ENCODE measurements at regions not wholly inside any gene's neighbourhood (a gene's known extent, or its start where the extent isn't known, plus 50 kb on each side); places are given as distances from the start of the nearest gene placed in this dataset.

DNA sequence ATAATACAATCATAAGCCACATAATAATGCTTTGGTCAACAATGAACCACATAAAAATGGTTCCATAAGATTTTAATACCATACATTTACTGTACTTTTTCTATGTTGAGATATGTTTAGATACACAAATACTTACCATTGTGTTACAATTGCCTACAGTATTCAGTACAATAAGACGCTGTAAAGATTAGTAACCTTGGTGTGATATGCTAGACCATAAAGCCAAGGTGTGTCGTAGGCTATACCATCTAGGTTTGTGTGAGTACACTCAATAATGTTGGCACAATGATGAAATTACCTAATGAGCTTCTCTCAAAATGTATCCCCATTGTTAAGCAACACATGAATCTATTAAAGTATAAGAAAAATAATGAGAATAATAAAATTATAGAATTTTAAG, 662.3 kb downstream of the SATB2 start:
- no peak for DNase-seq (ENCODE audit: low read depth)

DNA sequence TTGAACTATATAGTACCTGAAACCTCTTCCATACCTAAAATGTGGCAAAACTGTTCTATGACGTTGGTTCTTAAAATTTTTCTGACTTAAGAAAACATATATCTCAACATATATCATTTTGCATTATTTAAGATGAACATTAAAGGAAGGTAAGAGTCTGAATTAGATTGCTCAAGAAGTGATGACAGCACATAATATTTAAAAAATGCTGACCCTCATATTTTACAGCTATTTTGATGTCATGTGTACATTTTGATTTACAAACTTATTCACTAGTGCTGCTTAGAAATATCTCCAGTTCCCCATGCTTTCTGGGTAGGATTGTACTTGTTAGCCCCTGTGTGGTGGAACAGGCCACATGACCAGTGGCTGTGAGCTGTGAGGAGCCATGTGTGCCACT, 666.1 kb downstream of the SATB2 start:
- no peak for DNase-seq (ENCODE audit: low read depth)

DNA sequence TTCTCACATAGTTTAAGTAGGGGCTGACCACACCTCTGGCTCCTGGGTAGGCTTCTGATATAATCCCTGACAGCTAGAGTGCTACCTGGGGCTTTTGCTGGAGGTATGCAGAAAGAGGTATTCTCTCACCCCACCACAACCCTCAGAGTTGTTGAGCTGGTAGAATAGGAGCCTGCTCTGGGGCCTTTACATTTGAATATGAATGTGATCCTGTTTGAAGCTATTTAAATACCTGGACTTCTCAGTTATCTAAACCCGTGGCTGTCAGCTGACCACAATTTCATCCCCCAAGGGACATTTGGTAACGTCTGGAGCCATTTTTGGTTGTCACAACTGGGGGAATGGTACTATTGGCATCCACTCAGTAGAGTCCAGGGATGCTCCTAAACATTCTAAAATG, 669.1 kb downstream of the SATB2 start:
- no peak for DNase-seq (ENCODE audit: low read depth)

DNA sequence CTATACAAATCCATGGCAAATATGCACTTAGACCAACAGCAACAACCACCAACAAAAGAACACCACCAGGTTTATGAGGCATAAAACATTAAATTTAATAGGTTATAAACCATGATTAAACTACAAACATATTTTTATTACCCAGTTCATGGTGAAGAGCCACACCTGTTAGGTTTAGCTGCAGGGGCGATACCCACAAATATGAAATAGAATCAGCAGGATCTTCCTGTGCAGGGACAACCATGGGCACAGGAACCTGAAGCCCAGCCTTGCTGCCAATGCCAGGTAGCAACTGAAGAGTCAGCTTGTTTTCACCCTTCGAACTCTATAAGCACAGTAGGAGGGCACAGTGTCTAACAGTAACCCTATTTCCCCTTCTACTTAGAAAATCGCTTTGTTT, 675.0 kb downstream of the SATB2 start:
- no peak for DNase-seq (ENCODE audit: low read depth)

DNA sequence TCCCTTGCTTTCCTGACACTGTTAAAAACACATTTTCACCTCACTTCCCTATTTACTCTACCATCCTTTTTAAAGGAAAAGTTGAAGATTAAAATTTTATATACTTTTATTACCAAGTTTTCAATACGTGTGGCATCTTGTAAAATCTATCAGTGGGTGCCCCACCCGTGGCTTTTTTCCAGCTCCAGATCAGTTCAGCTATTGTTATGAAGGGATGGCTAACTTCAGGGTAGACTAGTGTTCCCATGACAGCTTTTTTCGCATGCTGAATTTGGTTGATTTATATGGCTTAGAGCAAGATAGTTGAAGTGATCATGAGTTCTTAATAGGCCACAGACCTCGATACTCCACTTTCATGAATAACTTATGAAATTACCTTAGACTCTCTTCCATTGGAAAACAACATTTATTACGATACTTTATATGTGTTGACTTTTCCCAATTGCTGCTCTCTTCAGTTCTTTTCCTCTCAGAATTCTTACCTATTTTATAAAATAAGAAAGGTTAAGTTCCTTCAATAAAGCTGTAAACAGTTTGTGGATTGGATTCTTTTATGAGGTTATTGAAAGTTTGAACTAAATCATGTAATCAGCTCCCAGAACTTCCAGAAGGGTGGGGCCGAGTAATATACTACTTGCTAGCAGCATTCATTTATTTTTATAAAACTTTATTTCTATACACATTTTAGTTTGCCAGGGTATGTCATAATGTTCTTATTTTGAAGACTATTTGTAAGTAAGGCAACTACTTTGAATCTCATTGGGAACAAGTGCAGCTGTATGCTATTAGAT, 680.9 kb downstream of the SATB2 start:
- no peak for DNase-seq (ENCODE audit: low read depth)

DNA sequence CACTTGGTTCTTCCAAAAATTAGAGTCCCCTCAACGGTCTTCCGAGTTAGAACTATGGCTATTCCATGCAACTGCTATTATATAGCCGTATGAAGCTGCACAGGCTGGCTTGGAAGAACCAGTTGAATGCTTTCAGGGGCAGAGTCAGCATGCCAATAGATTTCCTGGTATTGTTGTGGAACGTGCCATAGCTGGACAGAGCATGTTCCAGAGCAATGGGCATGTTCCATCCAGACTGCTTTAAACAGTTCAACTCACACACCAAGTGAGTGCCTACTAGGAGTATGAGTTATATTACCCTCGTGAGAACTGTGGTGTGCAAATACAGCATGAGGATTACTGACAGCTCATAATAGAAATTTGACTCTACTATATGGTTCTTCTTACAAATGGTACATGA, 682.0 kb downstream of the SATB2 start:
- DNase-seq (ENCODE audit: low read depth) = no peak

DNA sequence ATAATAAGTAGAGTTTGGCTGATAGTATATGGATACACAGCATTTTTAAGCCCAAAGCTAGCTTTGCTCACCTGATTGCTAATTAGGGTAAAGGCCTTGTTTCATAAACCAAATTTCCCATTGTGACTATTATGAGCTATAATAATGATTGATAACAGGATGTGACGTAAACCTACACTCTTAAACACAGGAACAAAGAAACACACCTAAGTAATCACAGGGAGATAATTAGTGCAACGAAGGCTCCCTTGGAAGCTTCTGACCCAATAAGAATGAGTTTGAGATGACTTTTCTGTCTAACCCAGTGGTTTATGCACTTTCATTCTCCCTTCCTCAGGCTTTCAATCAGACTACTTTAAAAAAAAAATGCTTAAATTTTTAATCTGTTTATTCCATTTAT, 683.2 kb downstream of the SATB2 start:
- DNase-seq (ENCODE audit: low read depth) = no peak

DNA sequence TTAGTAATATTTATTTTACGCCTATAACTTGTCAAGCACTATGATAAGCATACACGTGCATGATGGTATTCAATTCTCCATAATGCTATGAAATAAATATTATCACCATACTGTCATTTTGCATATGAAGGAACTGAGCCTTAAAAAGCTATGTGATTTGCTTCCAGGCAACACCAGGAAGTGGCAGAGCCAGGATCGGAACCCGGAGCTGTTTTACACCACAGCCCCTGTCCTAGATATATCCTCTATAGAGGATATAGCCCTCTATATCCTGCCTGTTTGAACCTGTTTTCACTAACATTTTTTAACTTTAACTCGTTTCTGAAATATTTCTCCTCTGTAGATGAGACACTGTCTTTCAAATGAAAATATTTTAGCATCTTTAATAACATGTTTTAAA, 690.0 kb downstream of the SATB2 start:
- DNase-seq (ENCODE audit: low read depth) = no peak

DNA sequence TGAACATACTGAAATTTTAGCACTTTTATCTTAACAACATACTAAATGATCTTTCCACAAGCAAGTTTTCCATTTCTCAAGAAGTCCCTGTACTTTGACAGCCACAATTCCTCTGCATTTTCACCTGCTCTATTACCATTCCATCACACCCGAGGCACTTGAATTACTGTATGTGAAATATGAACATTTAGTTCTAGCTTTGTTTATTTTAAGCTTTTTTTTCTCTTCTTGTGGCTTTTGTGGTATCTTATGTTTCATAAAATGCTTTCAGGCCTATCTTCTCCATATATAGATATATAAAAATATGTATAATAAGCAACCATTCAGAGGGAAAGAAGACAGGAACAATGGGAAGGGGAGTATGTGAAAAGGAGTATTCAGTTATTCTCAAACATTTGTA, 693.9 kb downstream of the SATB2 start:
- no peak for DNase-seq (ENCODE audit: low read depth)

DNA sequence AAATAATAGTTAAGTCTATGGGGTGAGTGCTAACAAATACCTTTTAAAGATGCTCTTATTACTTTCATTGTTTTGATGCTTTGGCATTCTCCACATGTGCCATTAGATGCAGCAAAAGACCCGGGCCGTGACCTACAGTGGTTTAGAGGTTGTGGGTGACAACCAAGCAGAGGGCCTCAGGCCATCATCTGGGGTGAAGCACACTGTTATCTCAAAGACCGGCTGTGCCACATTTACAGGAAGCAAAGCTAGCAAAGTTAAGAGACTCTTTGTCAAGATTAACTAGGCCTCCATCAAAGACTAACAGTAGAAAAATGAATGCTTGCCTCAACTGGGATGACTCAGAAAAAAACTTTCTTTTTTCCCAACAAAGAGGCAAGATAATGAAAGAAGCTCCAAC, 695.3 kb downstream of the SATB2 start:
- no peak for DNase-seq (ENCODE audit: low read depth)

DNA sequence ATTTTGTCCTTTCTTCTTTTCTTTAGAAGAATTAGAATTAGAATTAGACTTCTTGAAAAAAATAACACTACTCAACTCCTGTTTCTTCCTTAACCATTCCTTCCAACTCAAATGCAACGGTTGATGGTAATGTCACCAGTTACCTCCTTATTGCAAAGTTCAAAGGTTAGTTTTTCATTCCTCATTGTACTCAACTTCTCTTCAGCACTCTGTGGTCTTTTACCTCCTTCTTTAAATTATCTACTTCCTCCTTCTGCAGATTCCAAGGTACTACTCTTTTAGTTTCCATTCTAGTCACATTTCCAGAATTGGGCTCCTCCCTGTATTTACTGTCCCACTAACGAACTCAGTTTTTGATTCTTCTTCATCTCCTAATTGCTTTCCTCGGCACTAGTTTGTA, 700.7 kb downstream of the SATB2 start:
- no peak for DNase-seq (ENCODE audit: low read depth)

DNA sequence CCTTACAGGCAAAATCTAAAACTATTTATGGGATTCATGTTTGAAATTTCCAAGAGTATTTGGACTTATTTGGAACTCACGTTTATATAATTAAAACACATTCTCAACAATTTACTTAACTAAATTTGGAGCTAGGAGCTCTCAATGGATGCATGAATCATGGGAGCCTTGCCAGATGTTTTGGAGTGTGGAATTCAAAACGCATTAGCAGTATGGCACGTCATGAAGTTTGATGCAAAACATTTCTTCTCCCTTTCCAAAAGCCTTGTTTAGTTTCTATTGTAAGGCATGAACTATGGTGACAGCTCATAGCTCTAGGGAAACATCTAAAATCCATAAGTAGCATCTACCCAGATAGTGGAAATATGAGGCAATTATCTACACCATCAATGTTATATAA, 701.6 kb downstream of the SATB2 start:
- peak; percentile 29 for DNase-seq (ENCODE audit: low read depth)

DNA sequence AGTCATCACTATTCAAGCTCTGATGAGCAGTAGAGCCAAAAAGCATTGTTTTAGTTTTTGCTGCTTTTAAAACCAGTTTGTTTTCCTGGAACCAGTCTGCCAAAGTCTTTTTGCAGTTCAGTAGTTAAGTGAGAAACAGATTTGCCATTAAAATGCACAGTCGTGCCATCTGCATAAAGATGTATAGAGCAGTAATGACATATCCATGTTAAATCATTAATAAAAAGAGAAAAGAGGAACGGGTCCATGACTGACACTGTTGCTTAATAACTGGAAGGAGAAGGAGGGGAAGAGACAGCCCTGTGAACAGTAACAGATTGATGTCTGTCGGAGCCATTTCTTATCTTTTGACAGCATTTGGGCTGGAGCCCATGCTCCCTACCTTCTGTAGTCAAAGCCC, 704.6 kb downstream of the SATB2 start:
- DNase-seq (ENCODE audit: low read depth) = no peak

DNA sequence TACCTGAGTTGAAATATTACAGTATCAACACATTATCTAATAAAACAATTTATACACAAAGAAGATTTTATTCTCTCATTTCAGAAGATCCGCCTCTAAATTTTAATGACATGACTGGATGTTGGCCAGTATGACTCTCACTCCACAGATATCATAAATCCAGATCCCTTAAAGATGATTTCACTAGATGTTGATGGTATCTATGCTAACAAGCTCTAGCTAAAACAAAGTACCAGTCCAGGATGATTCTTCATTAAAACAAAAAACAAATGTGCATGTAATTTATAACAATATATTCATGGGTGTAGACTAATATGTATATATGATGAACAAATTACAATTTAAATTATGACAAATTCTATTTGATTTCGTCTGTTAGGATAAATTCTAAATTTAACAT, 708.4 kb downstream of the SATB2 start:
- DNase-seq (ENCODE audit: low read depth) = no peak

DNA sequence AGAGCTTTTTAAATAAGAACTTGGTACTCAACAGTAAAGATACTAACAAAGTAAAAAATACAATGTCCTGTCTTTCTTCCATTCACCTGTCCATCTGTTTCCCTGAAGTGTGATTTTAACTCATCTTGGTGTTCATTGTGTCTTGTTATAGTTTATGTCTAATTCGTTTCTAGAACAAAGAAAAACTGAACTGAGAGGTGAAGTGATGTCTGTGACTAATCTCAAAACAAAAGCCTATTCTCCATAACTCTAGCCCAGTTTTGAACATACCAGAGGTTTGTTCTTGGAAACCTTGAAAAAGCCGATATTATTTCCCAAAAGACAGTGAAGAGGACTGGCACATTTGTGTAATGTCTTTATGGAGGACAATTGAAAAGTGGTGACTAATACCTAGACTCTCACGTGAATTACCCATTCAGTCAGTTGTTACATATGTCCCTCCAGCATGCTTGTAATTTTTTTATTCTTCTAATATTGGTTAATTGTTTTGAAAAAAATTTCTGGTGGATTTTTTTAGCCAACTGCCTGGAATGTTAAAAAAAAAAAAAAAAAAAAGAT, 725.8 kb downstream of the SATB2 start:
- no peak for DNase-seq (ENCODE audit: low read depth)

DNA sequence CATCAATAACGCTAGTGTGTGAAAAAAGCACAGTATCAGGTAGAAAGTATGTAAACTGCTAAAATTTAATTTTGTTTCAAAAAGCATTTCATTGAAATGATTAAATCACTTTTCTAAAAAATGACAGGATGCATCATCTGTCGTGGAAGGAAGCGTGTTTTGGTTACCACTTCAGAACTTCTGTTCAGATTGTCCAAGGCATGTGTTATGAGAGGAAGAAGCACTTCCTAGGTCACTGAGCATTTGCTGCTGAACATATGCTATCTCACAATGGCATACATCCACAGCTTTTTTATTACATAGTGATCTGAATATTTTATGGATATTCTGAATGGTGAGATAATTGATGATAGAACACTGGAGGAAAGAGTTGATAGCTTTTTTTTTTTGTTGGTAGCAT, 737.5 kb downstream of the SATB2 start:
- DNase-seq (ENCODE audit: low read depth) = no peak

DNA sequence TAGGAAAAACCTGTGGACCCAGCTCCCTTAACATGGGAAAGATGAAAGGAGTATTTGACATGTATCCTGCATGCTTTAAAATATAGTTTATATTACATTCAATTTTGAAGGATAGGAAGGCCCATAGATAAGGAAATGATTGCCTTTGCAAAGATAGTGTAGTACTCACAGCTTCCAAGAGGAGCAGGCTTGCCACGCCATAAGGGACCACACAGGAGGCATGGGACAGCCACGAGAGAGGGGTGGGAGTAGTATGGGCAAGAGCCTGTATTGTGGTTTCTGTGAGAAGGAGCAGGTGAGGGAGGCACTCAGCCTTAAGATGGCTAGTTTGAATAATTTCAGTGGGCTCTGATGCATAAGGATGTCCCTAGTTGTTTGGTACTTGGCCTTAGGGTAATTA, 740.3 kb downstream of the SATB2 start:
- DNase-seq (ENCODE audit: low read depth) = no peak

DNA sequence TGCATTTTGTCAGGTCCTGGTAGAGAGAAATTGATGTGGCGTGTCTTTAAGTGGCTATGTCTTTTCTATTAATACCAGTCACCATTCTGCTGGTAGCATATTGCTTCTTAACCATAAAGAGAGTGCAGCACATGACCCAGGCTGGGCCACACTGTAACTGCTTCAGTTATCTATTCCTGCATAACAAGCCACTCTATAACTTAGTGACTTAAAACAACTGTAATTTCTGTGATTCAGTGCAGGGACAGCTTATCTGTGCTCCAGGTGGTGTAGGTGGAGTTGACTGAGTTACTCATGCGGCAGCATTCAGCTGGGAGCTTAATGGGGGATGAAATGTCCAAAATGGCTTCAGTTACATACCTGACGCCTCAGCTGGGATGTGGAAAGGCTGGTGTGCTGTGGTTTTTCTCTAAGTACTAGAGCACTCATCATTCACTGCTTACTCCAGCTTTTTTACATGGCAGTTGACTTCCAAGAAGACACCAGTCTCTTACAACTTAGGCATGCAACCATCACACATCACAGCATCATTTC, 742.4 kb downstream of the SATB2 start:
- no peak for DNase-seq (ENCODE audit: low read depth)

DNA sequence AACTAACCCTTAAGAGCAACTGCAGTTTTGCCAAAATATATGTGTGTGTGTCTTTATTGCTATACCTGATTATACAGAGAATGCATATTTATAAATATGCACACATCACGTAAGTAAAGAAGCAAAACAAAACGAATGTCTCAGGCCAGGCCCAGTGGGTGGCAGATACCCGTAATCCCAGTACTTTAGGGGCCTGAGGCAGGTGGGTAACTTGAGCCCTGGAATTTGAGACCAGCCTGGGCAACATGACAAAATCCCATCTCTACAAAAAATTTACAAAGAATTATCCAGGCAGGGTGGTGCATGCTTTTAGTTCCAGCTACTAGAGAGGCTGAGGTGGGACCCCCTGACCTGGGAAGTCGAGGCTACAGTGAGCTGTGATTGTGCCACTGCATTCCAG, 745.3 kb downstream of the SATB2 start:
- DNase-seq (ENCODE audit: low read depth) = no peak

DNA sequence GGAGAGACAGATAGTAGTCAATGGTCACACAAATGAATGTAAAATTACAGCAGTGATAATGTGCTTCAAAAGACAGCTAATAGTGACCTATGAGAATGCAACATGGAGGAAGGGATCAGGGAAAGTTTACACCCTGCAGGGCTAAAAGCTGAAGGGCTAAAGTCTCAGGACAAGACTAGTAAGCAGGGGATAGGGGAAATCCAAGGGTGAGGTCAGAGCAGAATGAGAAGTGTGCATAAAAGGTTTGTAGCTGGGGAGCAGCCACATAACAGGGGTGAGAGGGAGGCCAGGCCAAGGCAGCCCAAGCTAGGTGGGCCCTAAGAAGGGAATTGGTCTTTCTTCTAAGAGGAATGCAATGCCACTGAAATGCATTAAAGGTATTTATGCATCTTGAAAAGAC, 746.3 kb downstream of the SATB2 start:
- no peak for DNase-seq (ENCODE audit: low read depth)

DNA sequence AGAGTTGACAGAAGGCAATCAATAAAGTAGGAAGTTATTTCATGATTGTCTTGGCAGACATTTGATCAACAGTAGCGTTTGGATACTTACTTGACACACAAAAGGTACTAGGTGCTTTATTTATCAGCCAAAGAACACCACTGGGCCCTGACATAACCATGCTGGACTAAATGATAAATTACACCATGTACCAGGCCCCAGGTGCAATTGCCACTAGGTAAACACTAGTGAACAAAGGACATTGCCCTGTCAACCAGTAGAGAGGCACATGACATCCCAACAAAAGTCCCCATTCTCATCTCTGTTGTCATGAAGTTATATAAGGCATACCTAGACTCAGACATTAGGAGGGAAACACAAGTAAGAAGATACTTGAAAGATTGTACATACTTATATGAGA, 747.2 kb downstream of the SATB2 start:
- DNase-seq (ENCODE audit: low read depth) = no peak

DNA sequence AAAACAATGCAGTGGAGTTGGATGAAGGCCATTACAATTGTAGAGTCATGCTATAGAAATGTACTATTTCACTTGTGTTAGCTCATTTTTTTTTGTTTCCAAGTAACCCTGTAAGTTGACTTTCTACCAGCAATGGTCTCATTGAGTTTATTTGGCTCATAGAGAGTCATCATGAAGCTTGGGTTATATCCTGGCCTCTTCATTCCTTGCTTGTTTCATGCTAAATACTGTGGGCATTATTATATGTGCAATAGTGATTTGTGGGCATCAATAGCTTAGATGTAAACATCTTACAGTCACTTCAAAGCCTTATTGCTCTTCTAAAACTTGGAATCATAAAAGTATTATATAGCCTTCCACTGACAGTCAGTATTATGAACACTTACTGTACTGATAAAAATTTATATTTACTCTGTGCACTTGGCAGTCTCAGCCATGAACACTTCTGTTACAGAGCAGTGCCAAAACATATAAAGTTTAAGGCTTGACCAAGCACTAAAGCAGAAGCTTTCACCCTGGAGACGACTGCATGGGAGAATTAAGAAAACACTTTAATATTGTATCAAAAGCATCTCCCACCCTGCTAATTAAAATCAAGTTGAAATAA, 751.2 kb downstream of the SATB2 start:
- DNase-seq (ENCODE audit: low read depth) = peak; percentile 45

DNA sequence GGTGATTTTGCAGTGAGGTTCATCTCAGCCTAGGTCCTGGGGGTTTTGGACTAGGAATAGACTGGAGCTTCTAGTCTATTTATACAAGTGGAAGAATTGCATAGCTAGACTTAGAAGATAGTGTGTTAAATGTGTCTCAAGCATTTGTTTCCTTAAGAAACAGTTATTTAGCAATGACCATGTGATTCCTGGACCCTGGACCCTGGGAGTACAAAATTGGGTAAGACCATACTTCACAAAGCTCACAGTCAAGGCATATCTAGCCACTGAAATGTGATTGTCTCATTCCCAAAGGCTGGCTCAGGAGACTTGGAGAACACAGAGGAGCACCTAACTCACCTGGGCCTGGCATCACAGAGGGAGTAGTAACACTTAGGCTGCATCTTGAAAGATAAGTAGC, 754.5 kb downstream of the SATB2 start:
- DNase-seq (ENCODE audit: low read depth) = no peak

DNA sequence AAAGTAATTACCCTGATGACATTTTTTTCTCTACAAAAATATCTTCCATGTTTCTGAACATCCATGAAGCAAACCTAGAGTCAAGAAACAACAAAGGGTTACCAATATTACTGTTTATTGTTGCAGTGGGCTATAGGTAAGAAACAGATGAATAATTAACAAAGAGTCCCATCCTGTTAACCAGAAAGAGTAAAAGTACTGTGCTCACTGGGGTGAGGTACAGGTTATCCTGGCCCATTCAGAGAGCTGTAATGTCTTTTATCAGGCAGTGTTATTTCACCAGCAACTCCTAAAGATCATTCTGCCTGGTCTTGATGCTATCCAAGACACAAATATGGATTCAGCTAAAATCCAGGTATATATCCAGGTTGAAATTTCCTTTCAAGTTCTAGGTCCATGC, 754.9 kb downstream of the SATB2 start:
- DNase-seq (ENCODE audit: low read depth) = no peak

Measured in HS-5 (cell line).